ENCODE measurements at regions not wholly inside any gene's neighbourhood (a gene's known extent, or its start where the extent isn't known, plus 50 kb on each side); places are given as distances from the start of the nearest gene placed in this dataset.
A peak's percentile ranks its signal among the peaks of the same experiment; 100 is the strongest.

- no peak for DNase-seq
Observed at GRCh38 chr12:24118668-24119067, 169.2 kb upstream of the SOX5 start.

GRCh38 chr12:24116548-24116947, 167.1 kb upstream of the SOX5 start:
- DNase-seq: no peak

GRCh38 chr12:24113701-24114100, 164.2 kb upstream of the SOX5 start:
- no peak for DNase-seq

GRCh38 chr12:24111616-24112015, 162.1 kb upstream of the SOX5 start:
- no peak for DNase-seq

- DNase-seq: no peak
Observed at GRCh38 chr12:24111086-24111485, 161.6 kb upstream of the SOX5 start.

GRCh38 chr12:24109381-24110039, 160.0 kb upstream of the SOX5 start:
- peak; percentile 19 for DNase-seq

GRCh38 chr12:24102676-24103075, 153.2 kb upstream of the SOX5 start:
- no peak for DNase-seq

- no peak for DNase-seq
Observed at GRCh38 chr12:24099576-24099975, 150.1 kb upstream of the SOX5 start.

- no peak for DNase-seq
Observed at GRCh38 chr12:24095245-24095644, 145.8 kb upstream of the SOX5 start.

- no peak for DNase-seq
Observed at GRCh38 chr12:24089510-24089890, 140.0 kb upstream of the SOX5 start.

- no peak for DNase-seq
Observed at GRCh38 chr12:24088751-24089509, 139.5 kb upstream of the SOX5 start.

GRCh38 chr12:24087294-24087693, 137.8 kb upstream of the SOX5 start:
- no peak for DNase-seq

- no peak for DNase-seq
Observed at GRCh38 chr12:24084800-24085199, 135.3 kb upstream of the SOX5 start.

- DNase-seq: no peak
Observed at GRCh38 chr12:24083838-24084237, 134.4 kb upstream of the SOX5 start.

- no peak for DNase-seq
Observed at GRCh38 chr12:24081606-24082005, 132.1 kb upstream of the SOX5 start.

- DNase-seq: no peak
Observed at GRCh38 chr12:24081092-24081529, 131.6 kb upstream of the SOX5 start.

GRCh38 chr12:24080465-24080864, 131.0 kb upstream of the SOX5 start:
- no peak for DNase-seq

- no peak for DNase-seq
Observed at GRCh38 chr12:24079083-24079482, 129.6 kb upstream of the SOX5 start.

- no peak for DNase-seq
Observed at GRCh38 chr12:24078318-24078765, 128.9 kb upstream of the SOX5 start.

GRCh38 chr12:24077161-24077560, 127.7 kb upstream of the SOX5 start:
- no peak for DNase-seq

- DNase-seq: no peak
Observed at GRCh38 chr12:24075650-24076049, 126.2 kb upstream of the SOX5 start.

GRCh38 chr12:24073170-24073810, 123.8 kb upstream of the SOX5 start:
- DNase-seq: no peak

GRCh38 chr12:24072302-24072701, 122.8 kb upstream of the SOX5 start:
- no peak for DNase-seq

GRCh38 chr12:24071842-24072241, 122.4 kb upstream of the SOX5 start:
- no peak for DNase-seq
